IPS-NIHi7 (cell line): ENCODE measurements at regions not wholly inside any gene's neighbourhood (a gene's known extent, or its start where the extent isn't known, plus 50 kb on each side); places are given as distances from the start of the nearest gene placed in this dataset.
A peak's percentile ranks its signal among the peaks of the same experiment; 100 is the strongest.

ENCODE experiments used
- DNase-seq: peaks from one replicate; pipeline ENCODE4 v3.0.0; 2012; ENCODE audit warnings: mixed read lengths; ENCODE audit errors: extremely low spot score

GRCh38 chr18:48488388-48488850, 50.4 kb upstream of the CTIF start:
- DNase-seq: peak; percentile 46

- DNase-seq: no peak
These were observed 52.1 kb upstream of the CTIF start for GRCh38 chr18:48486754-48487153.

GRCh38 chr18:48485828-48486405, 52.9 kb upstream of the CTIF start:
- DNase-seq: no peak

GRCh38 chr18:48481092-48481491, 57.7 kb upstream of the CTIF start:
- no peak for DNase-seq

- DNase-seq: no peak
These were observed 59.3 kb upstream of the CTIF start for GRCh38 chr18:48479531-48479930.

GRCh38 chr18:48477348-48477747, 61.5 kb upstream of the CTIF start:
- DNase-seq: no peak

GRCh38 chr18:48476550-48476917, 62.3 kb upstream of the CTIF start:
- DNase-seq: no peak

- peak; percentile 90 for DNase-seq
These were observed 62.9 kb upstream of the CTIF start for GRCh38 chr18:48475635-48476549.

GRCh38 chr18:48473816-48474215, 64.6 kb upstream of the ZBTB7C start:
- DNase-seq: no peak

GRCh38 chr18:48472610-48473009, 63.4 kb upstream of the ZBTB7C start:
- DNase-seq: no peak

GRCh38 chr18:48470484-48471180, 61.4 kb upstream of the ZBTB7C start:
- DNase-seq: no peak

- DNase-seq: no peak
These were observed 59.0 kb upstream of the ZBTB7C start for GRCh38 chr18:48468151-48468550.

- no peak for DNase-seq
These were observed 58.0 kb upstream of the ZBTB7C start for GRCh38 chr18:48467231-48467630.

- DNase-seq: no peak
These were observed 53.3 kb upstream of the ZBTB7C start for GRCh38 chr18:48462510-48462909.

- no peak for DNase-seq
These were observed 51.9 kb upstream of the ZBTB7C start for GRCh38 chr18:48460929-48461583.

- DNase-seq: no peak
These were observed 50.3 kb upstream of the ZBTB7C start for GRCh38 chr18:48459465-48459864.

- no peak for DNase-seq
These were observed 49.8 kb upstream of the ZBTB7C start for GRCh38 chr18:48459016-48459415.
